GM19328 (cell line): ENCODE measurements at regions not wholly inside any gene's neighbourhood (a gene's known extent, or its start where the extent isn't known, plus 50 kb on each side); places are given as distances from the start of the nearest gene placed in this dataset.

Experiments used
- ATAC-seq: cut with Tn5 transposase; IDR thresholded peaks from one replicate; pipeline ENCODE4 v1.9.1; 2021; ENCODE audit warnings: mild to moderate bottlenecking, moderate library complexity; ENCODE audit not compliant: unreplicated experiment

DNA sequence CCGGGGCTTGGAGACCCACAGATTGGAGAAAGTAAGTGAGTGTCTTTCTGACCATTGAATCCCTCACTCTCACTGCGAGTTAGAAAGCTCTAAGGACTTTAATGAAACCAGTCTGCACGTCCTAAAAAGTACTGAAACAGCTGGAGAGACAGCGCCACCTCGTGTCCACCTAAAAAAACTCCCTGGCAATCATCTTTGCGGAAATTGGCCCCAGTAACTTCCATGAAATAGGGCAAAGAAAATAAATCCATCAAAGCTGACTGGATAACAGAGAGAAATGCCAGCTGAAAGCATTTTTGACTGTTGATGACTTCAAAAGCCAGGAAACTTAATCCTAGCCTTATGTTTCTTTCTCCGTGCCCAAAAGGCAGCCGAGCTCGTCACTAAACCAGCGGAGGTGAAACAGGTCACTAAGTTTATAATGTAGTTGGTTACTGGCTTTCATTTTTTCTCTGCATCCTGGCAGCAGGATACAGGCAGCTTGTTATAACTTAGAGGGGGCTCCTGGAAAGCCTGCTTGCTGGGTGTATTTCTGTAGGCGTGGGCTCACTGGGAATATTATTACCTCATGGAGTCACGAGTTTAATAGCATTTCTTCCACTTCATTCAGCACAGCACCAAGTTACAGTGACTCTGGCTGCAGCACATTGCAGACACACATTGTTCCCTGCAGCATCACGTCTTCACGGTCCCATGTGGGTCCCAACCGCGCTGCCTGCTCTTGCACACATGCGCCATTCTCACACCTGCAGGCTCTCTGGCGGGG, 266.5 kb downstream of the HRH4 start:
- ATAC-seq: no peak

DNA sequence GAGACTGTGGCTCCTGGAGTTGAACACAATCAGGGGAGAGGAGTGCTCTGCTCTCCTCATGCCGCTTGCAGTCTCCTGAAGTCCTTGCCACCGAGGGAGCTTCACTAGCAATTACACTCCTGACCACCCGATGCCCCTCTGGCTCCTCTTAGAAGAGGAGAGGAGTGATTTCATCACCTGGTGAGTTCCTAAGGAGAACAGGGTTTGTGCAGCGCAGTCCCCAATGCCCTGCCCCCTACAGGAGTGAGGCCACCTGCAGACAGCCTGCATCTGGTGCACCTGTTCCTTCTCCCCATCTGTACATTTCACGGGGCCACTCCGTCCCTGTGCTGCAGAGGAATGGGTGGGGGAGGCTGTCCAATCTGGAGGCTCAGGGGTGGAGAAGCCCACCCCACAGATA, 267.2 kb downstream of the HRH4 start:
- no peak for ATAC-seq

DNA sequence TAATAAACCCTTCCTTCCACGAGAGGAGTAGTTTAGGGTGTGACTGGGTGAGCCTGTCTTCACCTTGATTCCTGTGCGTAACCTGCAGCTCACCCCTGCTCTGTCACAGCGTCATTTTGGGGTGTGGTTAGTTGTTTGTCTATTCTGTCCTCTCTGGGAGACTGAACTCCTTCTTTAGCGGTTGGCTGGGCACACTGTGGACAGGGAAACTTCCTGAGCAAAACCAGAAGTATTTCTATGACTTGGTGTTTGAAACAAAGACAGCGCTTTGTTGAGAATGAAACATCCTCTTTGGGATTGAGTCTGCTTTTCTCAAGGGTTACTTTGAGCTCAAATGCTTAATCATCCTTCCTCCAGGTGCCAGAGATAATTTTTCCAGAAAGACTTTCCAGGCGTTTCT, 270.7 kb downstream of the HRH4 start:
- no peak for ATAC-seq

DNA sequence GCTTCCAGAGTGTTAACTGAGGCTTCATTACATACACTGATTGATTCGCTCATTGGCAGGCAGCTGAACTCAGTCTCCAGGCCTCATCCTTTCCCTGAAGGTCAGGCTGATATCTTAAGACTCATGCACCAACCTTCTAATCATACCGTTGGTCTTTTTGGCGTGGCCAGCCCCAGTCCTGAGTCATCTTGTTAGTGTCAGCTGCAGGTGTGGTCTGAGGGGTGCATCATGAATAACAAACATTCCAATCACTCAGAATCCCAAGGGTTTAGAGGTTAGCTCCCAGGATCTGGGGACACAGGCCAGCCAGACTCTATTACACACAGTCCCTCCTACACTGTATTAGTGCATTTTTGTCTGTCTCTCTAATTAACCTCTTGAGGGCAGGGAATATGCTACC, 271.5 kb downstream of the HRH4 start:
- ATAC-seq: no peak

DNA sequence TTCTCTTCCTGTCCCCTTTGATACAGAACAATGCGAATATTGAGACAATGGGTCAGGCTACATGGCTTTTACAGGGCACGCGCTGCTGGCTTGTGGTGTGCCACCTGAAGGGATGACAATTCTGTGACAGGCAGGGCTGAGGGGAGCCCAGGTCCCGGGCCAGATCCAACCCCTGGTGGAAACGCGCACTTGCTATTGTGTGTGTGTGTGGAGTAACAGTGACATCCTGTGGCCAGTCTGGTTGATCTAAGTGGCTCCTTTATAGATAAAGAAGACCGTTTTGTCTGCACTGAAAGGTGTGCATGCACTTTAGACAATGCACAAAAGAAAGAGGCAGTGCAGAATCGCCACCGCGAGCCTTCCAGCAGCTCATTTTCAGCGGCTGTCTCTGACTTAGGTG, 273.6 kb downstream of the HRH4 start:
- no peak for ATAC-seq

DNA sequence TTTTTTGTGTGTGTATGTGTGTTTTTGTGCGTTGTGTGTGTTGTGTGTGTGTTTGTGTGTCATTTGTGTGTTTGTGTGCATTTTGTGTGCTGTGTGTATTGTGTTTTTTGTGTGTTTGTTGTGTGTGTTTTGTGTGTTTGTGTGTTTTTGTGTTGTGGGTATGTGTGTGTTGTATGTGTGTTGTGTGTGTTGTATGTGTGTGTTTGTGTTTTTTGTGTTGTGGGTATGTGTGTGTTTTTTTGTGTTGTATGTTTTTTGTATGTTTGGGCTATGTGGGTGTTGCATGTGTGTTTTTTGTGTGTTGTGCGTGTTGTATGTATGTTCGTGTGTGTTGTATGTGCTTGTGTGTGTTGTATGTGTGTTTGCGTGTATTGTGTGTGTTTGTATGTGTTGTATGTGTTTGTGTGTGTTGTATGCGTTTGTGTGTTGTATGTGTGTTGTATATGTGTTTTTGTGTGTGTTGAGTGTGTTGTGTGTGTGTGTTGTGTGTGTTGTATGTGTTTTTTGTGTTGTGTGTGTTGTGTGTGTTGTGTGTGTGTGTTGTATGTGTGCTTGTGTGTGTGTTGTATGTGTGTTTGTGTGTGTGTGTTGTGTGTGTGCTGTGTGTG, 275.3 kb downstream of the HRH4 start:
- no peak for ATAC-seq

DNA sequence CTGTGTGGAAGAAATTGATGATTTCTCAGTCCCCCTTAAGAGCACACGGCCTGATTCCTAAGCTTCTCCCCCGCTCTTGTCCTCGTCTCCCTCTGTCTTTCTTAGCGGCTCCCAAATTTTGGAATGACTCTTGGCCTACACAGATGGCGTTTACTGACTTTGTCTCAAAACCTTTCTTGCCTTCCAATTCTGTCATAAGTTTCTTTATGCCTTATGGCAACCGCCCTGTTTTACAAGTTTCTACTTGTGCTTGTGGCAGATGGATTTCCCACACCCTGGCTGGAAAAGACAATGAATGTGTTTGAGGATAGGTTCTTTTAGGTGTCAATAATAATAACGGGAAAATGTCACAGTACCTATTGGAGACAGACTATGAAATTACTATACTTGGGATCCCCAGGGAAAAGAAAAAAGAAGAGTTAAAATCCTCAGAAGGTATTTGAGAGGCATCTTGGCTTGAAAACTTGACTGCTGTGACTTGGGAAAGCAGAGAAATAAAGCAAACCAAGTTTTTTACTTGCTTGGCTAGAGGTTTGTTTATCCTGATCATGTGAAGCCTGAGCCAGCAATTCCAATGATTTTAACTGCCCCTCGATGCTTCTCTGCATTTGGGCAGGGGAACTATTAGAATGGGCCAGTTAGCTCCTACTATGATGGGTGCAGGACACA, 276.4 kb downstream of the HRH4 start:
- ATAC-seq: no peak

DNA sequence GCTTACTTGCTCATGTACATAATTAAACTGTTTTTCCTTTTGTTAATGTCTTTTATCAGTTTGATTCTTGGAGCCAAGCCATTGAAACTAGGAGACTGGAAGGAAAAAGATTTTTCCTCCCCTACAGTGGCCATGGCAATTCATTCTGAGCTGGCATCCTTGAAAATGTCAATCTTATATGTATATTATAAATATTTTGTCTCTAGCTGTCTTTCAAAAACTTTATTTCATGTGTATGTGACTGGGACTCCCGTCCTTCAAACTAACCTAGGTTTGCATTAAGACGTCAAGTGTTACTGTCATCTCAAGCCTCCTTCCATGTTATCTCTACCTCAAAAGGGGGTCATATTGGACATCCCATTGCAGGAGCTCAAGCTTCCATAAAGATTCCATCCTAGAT, 280.4 kb downstream of the HRH4 start:
- ATAC-seq: no peak

DNA sequence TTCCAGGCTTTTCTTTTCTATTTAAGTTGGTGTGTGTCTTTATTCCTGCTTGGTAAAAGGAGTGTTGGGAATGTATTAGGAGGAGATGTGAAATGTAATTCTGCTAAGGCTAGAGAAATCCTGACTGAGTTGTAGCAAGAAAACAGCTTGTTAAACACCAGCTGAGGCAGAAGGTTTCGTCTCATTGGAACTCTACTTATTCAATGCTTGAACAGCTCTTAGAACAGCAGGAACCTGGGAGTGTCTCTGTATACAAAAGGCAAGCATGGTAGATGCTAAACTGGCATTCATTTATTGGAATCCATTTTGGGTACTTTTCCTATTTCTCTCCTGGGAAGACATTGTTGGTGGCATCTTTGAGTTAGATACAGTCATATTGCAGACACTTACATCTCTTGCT, 280.9 kb downstream of the HRH4 start:
- ATAC-seq: no peak

DNA sequence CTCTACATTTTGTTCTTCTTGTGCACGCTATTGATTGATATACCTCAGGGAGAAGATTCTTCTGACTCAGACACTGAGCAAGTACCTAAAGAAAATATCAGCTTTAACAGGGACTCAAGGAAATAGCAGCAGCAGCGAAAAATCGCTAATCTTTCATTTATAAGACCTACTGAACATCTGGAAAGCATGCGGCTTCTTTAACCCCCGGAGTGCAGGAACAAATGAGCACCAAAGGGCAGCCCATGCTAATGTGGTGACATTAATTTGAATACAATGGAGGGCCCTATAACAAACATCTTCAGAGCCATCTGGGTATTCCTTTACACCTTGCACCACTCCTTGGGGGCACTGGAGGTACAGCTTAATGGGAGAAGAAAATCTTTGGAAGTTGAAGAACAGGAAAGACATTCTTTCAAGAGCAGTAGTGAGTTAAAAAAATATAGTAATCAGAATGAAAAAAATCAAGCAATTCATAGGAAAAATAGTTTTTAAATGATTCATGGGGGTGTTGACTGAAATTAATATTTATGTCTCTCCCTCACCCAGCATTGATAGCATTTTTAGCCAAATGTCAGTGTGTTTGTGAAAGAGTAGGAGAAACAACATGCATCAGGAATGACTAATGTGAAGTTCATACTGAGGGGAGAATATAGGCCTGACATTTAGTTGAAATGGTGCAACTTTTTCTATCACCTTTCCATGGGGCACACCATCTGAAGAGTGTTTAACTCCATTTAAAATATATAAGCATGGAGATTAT, 281.7 kb downstream of the HRH4 start:
- ATAC-seq: no peak

DNA sequence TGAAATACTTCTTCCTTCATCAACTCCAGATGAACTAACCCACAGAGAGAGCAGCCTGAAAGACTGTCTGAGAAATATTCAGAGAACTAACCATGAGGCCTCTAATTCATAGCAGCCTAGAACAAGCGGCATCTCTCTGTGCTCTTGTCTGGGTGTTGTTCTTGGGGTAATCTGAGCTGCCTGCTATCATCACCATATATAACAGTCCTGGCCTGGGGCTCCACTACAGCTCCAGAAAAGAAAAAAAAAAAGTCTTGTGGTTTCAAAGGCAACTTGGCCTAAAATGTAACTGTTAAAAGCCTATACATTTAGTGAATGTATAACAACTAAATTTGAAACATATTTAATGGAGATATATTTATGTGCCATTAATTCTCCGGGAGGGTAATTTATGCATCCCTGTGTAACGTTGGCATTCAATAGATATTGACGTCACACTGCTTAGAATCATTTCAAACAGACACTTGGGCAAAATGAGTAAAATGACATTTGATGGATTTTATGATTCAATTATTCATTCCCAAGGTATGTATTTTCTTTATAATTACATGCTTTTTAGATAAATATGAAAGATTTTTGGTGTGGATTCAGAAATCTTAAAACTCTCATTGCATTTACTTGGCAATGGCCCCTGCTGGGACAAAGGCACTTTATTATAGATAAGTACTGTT, 294.3 kb downstream of the HRH4 start:
- no peak for ATAC-seq

DNA sequence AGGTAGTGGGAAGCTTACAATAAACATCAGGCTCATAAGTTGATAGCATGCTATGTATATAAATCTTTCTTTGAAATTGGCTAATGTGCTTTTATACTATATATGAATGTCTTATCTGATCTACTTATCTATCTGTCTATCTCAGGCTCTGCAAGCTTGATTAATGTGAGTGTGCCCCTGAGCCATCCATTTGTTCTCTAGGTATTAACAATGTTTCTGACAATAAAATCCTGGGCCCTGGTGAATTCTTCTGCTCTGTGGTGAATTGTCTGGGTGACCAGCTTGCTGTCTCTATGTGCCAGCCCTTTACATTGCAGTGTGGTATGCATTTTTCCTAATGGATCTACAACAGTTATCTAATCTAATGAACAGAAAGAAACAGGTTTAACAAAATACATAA, 295.9 kb downstream of the HRH4 start:
- no peak for ATAC-seq

DNA sequence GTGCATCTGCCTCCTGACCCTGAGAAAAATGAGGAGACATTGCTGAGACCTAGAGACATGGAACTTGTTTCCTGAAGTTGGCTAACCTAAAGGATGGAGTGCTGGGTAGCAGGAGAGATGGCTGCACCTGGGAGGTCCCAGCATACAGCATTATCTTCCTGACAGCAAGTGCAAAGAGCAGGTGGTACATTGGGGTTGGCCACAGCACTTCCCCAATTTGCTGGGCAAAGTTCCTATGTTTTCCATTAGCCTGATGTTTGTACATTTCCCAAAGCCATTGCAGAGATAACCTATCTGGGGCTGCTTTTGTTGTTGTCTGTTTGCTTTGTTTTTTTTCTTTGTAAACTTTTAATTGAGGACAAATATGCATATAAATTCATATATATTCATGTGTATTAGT, 296.7 kb downstream of the HRH4 start:
- ATAC-seq: no peak

DNA sequence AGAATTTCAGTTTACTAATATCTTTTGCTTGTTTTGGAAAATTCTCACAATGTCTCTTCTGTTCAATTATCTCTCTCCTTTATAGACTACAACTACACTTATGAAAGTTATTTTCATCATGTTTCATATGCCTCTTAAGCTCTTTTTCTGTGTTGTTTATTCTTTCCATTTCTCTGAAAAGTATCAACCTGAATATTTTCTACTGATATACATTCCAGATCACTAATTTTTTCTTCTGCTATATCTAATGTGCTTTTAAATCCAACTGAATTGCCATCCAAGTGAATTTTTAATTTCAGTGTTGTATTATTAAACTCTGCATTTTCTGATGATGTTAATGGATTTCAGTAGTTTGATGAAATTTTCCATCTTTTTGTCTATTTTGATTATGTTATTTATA, 301.3 kb downstream of the HRH4 start:
- no peak for ATAC-seq

DNA sequence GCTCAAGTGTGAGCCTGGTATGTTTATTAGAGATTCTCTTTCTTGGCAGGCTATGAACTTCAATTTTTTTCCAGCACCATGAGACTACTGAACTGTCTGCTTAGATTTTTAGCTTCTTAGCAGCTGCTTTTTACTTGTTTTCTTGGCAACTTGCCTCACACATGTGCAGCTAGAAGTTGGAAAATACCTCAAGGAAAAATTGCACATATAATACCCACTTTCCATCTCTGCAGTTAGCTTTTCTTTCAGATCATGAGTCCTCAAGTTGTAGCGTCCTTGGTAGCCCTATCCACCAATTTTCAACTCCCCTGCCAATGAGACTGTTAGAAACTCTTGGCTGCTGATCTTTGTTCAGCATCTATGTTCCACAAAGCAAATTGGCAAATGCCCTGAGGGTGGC, 302.1 kb downstream of the HRH4 start:
- no peak for ATAC-seq

DNA sequence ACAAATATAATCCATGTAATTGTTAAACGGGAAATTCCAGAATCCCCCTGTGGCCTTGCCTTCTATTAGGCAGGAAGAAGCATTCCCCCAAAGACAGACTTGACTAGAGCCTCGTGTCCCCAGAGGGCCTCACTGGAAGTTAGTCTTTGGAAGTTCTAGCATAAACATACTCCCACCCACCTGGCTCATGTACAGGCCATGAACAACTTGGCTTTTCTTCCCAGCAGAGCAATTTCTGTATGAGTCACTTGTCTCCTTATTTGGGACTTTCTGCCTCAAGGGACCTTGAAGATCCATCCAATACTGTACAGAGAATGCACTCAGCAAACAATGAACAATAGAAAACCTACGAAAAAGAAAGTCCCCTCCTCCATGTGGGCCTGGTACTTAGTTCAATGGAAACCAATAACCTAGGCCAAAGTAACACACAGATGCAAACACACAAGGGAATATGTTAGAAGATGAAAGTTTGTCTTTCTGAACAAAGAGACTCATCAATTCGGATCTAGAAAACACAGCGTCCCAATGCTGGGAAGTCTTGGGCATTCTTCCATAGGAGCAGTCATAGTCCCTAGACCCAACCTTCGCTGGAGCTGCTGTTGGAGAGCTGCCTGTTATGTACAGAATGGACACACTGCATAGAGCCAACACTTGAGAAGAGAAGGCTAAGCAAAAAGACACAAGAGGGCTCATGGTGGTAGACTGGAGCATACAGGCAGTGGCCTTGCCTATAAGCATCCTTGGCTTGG, 303.5 kb downstream of the HRH4 start:
- no peak for ATAC-seq

DNA sequence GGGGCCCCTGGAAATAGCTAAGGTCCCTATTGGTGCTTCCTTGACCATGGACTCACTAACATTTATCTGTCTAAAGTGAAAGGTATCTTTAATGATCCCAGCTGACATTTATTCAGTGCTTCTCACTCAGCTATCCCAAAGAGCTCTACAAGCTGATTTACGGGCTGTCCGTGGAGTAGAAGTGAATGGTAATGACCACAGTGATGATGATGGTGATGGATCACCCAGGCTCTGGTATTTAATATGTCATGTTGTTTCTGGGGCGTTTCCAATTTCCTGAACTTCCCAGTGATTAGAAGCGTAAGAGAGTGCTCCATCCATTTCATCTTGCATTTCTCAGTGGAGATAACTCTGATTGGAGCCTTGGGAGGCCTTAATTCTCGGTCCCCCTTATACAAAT, 304.3 kb downstream of the HRH4 start:
- no peak for ATAC-seq

DNA sequence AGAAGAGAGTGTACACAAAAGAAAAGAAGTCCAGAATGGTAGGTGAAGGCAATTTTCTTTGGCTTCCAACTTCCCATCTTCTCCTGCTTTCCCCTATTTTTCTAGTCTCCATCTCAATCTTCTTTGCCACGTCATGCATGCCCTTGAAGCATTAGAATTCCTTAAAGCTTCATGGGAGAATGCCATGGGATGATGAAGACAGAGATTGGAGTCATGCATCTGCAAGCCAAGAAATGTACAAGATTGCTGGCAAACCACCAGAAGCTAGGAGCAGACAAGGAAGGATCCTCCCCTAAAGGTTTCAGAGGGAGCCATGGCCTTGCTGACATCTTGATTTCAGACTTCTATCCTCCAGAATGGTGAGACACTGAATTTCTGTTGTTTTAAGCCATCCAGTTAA, 305.9 kb downstream of the HRH4 start:
- ATAC-seq: no peak

DNA sequence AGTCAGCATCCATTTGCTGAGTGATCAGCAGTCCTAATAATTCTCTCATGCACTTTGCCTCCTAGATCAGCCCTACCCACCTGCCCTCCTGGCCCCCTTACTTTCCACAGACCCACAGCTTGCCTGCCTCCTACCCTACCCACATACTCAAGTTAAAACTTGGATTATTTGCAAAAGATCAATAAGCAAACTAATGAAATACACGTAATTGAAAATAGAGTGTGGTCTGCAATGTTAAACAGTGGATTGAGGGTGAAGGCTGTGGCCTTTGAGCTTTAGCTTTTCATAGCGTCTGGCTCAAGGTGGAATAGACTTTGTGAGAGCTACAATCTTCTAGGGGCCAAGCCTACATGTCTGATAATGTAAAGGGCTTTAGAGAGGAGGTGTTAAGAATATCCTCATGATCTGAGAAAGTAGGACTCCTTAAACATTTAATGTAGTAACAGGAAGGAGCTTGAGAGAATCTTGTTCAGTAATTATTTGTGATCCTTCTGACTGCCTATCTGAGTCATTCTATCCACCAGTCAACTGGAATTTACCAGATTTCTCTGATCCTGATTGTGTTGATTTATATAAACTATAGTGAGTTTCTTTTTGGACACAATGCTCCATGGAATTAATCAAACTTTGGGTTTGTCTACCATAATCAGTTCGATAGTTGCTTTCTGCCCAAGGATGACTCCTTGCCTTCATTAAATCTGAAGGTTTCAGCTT, 310.0 kb downstream of the HRH4 start:
- ATAC-seq: no peak

DNA sequence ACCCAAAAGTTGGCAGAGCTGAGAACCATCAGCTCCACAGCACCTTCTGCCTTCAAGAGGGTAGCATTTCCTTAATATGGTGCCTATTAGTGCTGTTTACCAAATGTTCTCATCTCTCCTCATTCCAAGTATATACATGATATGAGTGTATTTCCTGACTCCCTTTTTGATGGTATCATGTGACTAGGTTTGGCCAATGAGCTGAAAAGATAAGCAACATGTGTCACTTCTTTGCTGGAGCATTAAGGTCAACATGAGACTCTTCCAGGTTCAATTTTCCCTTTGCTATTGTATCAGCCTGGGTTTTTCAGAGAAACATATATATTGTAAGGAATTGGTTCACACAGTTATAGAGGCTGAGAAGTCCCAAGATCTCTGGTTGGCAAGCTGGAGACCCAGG, 310.9 kb downstream of the HRH4 start:
- no peak for ATAC-seq
